ENCODE measurements at regions not wholly inside any gene's neighbourhood (a gene's known extent, or its start where the extent isn't known, plus 50 kb on each side); places are given as distances from the start of the nearest gene placed in this dataset.

GRCh38 chr5:87103616-87104287, 163.9 kb upstream of the RASA1 start (continued):
- TF ChIP-seq ATF2 (CRISPR knock-in tag; IDR thresholded peaks at IDR 0.05; ENCODE audit: borderline replicate concordance, low read depth) (no peak), ZMAT4 (CRISPR knock-in tag; IDR thresholded peaks at IDR 0.05) (no peak), PREB (CRISPR knock-in tag; IDR thresholded peaks at IDR 0.05; ENCODE audit: borderline replicate concordance) (no peak), SP1 (CRISPR knock-in tag; conservative IDR thresholded peaks at IDR 0.05) (no peak), SMAD4 (CRISPR knock-in tag; IDR thresholded peaks at IDR 0.05) (no peak)

GRCh38 chr5:87105577-87105976, 162.1 kb upstream of the RASA1 start:
- ATAC-seq: no peak
- Mint-ChIP-seq H3K27me3 (ENCODE audit: low read depth) (no peaks in the 10 kb centered on the region), H3K9me3 (peaks cover 7% of the 10 kb centered on the region), H3K4me1 (no peaks in the 10 kb centered on the region), H3K36me3 (no peaks in the 10 kb centered on the region), H3K27ac (no peak overlapping the region), H3K4me3 (no peak overlapping the region)
- CTCF ChIA-PET: no interaction called here
- POLR2A ChIA-PET: no interaction called here
- TF ChIP-seq ZBTB21 (CRISPR knock-in tag; IDR thresholded peaks at IDR 0.05; ENCODE audit: borderline replicate concordance) (no peak), CDX4 (CRISPR knock-in tag; IDR thresholded peaks at IDR 0.05; ENCODE audit: borderline replicate concordance) (no peak), CREB1 (CRISPR knock-in tag; IDR thresholded peaks at IDR 0.05) (no peak), ZNF423 (CRISPR knock-in tag; IDR thresholded peaks at IDR 0.05) (no peak), FOXP4 (CRISPR knock-in tag; IDR thresholded peaks at IDR 0.05) (no peak), ZNF416 (CRISPR knock-in tag; IDR thresholded peaks at IDR 0.05) (no peak), PRRX2 (CRISPR knock-in tag; IDR thresholded peaks at IDR 0.05) (no peak)
- no peak for DNase-seq (ENCODE audit: low spot score)

GRCh38 chr5:87109746-87110145, 157.9 kb upstream of the RASA1 start:
- Mint-ChIP-seq H3K36me3 (no peaks in the 10 kb centered on the region), H3K27ac (no peak overlapping the region), H3K9me3 (peaks cover 7% of the 10 kb centered on the region), H3K4me1 (no peaks in the 10 kb centered on the region), H3K27me3 (ENCODE audit: low read depth) (no peaks in the 10 kb centered on the region), H3K4me3 (no peak overlapping the region)
- DNase-seq (ENCODE audit: low spot score) (no peak), ATAC-seq (no peak)
- ChIA-PET POLR2A (no interaction called here), CTCF (no interaction called here)
- TF ChIP-seq E2F4 (CRISPR knock-in tag; IDR thresholded peaks at IDR 0.05; ENCODE audit: borderline replicate concordance, low read depth): no peak
- TF ChIP-seq ZNF121 (CRISPR knock-in tag; IDR thresholded peaks at IDR 0.05): no peak
- no peak for TF ChIP-seq NFYB (CRISPR knock-in tag; conservative IDR thresholded peaks at IDR 0.05; ENCODE audit: low read depth)
- TF ChIP-seq ERG (CRISPR knock-in tag; IDR thresholded peaks at IDR 0.05): no peak
- TF ChIP-seq AFF4 (CRISPR knock-in tag; IDR thresholded peaks at IDR 0.05; ENCODE audit: borderline replicate concordance): no peak
- TF ChIP-seq FOXJ3 (CRISPR knock-in tag; IDR thresholded peaks at IDR 0.05; ENCODE audit: borderline replicate concordance): no peak
- no peak for TF ChIP-seq TEAD4 (CRISPR knock-in tag; IDR thresholded peaks at IDR 0.05)
- TF ChIP-seq USF1 (CRISPR knock-in tag; IDR thresholded peaks at IDR 0.05): no peak
